SU-DHL-6 (cell line): ENCODE measurements at regions not wholly inside any gene's neighbourhood (a gene's known extent, or its start where the extent isn't known, plus 50 kb on each side); places are given as distances from the start of the nearest gene placed in this dataset.

Source experiments
- H2AFZ ChIP-seq: fragments of 200-600 bp; sonication (generic); 2 replicates; pipeline ENCODE4 v1.6.1; 2014; ENCODE audit warnings: low read depth, mild to moderate bottlenecking, moderate library complexity, mixed read lengths, antibody characterized with exemption, low read length; ENCODE audit not compliant: severe bottlenecking
- H3F3A ChIP-seq: fragments of 200-600 bp; shearing (Covaris generic); 2 replicates; pipeline ENCODE4 v1.6.0; 2016; ENCODE audit warnings: antibody characterized with exemption, mild to moderate bottlenecking; ENCODE audit not compliant: insufficient read depth
- H3K27ac ChIP-seq: fragments of 200-600 bp; sonication (generic); 2 replicates; pipeline ENCODE4 v1.5.1; 2016; ENCODE audit warnings: low read depth, mild to moderate bottlenecking, low read length, moderate library complexity, mixed read lengths
- H3K27me3 ChIP-seq: fragments of 200-600 bp; sonication (generic), shearing (Covaris generic); 2 replicates; pipeline ENCODE4 v1.6.0; 2014; ENCODE audit warnings: mild to moderate bottlenecking, low read length
- H3K36me3 ChIP-seq: fragments of 200-600 bp; sonication (generic); 2 replicates; pipeline ENCODE4 v1.6.1; 2014; ENCODE audit warnings: mild to moderate bottlenecking, low read length, mixed read lengths
- H3K4me2 ChIP-seq: fragments of 300-600, 200-600 bp; shearing (Covaris generic), sonication (generic); 2 replicates; pipeline ENCODE4 v1.6.0; 2014; ENCODE audit warnings: low read length, low read depth, mild to moderate bottlenecking; ENCODE audit not compliant: poor library complexity, severe bottlenecking
- H3K4me3 ChIP-seq: fragments of 200-600 bp; sonication (generic); 2 replicates; pipeline ENCODE4 v1.5.1; 2014; ENCODE audit warnings: antibody characterized with exemption, low read length, mild to moderate bottlenecking, mixed read lengths; ENCODE audit not compliant: insufficient read depth, poor library complexity, severe bottlenecking
- H3K79me2 ChIP-seq: fragments of 200-600 bp; sonication (generic); 2 replicates; pipeline ENCODE4 v1.6.1; 2014; ENCODE audit warnings: mild to moderate bottlenecking, low read length, moderate library complexity; ENCODE audit not compliant: insufficient read depth
- H3K9ac ChIP-seq: fragments of 200-600 bp; sonication (generic); 2 replicates; pipeline ENCODE4 v1.7.0; 2014; ENCODE audit warnings: mild to moderate bottlenecking, low read length
- H3K9me2 ChIP-seq: fragments of 200-600 bp; sonication (generic); replicated peaks from 2 replicates; pipeline ENCODE4 v1.6.1; 2014; ENCODE audit warnings: low read length; ENCODE audit not compliant: insufficient read depth
- H3K9me3 ChIP-seq: fragments of 200-600 bp; sonication (generic); 2 replicates; pipeline ENCODE4 v1.6.1; 2014; ENCODE audit warnings: low read length, mixed read lengths; ENCODE audit not compliant: insufficient read depth
- H4K20me1 ChIP-seq: fragments of 200-600 bp; sonication (generic); 2 replicates; pipeline ENCODE4 v1.6.1; 2014; ENCODE audit warnings: low read depth, mild to moderate bottlenecking, antibody characterized with exemption, low read length, moderate library complexity, mixed read lengths
- EZH2phosphoT487 ChIP-seq: fragments of 200-600 bp; sonication (generic), shearing (Covaris generic); conservative IDR thresholded peaks from 2 replicates; pipeline ENCODE4 v1.6.1; 2018; ENCODE audit warnings: mild to moderate bottlenecking, antibody characterized with exemption, low read length, moderate library complexity, mixed read lengths
- TF ChIP-seq, protein P1 (sequence below): fragments of 200-600 bp; sonication (generic); IDR thresholded peaks from one replicate; pipeline ENCODE4 v1.5.1; 2017; ENCODE audit warnings: antibody characterized with exemption, mild to moderate bottlenecking, low read length, moderate library complexity; ENCODE audit not compliant: insufficient read depth, poor library complexity, severe bottlenecking

DNA sequence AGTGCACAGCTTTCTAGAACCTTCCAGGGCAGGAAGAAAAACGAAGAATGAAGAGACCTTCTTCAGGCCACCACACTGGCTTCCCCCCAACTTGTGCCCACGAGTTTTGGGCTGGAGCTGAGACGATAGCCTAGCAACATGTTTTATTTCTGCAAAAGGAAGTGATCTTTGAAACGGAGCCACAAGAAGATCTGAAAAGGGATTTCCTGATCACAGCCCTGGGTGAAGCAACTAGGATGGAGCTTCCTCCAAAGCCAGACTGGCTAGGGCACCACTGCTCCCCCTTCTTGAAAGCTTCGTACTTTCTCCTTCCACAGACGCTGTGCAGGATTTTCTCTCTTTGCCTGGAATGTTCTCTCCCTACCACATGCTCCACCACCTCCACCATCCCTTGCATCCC lies 418.3 kb downstream of the MED13L start:
- Histone ChIP-seq H2AFZ (no peak overlapping the region), H3K79me2 (no peaks in the 10 kb centered on the region), H3K4me2 (no peak overlapping the region), H3K9me3 (no peaks in the 10 kb centered on the region), H3K9me2 (no peaks in the 10 kb centered on the region), H3K27me3 (no peaks in the 10 kb centered on the region), H3K36me3 (no peaks in the 10 kb centered on the region), H3F3A (no peaks in the 10 kb centered on the region), H4K20me1 (no peaks in the 10 kb centered on the region), H3K4me3 (no peak overlapping the region), H3K9ac (no peak overlapping the region), H3K27ac (no peak overlapping the region)
- TF ChIP-seq EZH2phosphoT487: no peak
- TF ChIP-seq, protein P1, sequence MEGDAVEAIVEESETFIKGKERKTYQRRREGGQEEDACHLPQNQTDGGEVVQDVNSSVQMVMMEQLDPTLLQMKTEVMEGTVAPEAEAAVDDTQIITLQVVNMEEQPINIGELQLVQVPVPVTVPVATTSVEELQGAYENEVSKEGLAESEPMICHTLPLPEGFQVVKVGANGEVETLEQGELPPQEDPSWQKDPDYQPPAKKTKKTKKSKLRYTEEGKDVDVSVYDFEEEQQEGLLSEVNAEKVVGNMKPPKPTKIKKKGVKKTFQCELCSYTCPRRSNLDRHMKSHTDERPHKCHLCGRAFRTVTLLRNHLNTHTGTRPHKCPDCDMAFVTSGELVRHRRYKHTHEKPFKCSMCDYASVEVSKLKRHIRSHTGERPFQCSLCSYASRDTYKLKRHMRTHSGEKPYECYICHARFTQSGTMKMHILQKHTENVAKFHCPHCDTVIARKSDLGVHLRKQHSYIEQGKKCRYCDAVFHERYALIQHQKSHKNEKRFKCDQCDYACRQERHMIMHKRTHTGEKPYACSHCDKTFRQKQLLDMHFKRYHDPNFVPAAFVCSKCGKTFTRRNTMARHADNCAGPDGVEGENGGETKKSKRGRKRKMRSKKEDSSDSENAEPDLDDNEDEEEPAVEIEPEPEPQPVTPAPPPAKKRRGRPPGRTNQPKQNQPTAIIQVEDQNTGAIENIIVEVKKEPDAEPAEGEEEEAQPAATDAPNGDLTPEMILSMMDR: no peak

DNA sequence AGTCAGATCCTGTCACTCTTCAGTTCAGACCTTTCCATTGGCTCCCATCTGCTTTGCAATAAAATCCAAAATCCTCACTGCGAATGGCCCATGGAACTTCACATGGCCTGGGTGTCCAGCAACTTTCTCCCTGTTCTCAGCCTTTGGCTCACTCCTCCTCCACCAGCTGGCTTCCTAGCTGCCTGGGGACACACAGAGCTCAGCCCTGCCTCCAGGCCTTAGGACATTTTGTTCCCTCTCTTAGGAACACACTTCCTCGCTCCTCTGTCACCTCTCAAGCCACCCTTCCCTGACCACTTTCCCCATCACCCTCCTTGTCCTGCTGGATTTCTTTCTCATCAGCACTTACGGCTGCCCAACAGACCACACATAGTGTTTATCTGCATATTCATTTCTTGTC lies 419.6 kb downstream of the MED13L start:
- H3K9ac ChIP-seq: no peak overlapping the region
- TF ChIP-seq, protein P1: no peak
- TF ChIP-seq EZH2phosphoT487: no peak
- no peaks in the 10 kb centered on the region for H4K20me1 ChIP-seq
- no peaks in the 10 kb centered on the region for H3K27me3 ChIP-seq
- H3K27ac ChIP-seq: no peak overlapping the region
- H3K4me3 ChIP-seq: no peak overlapping the region
- H3K9me2 ChIP-seq: no peaks in the 10 kb centered on the region
- no peak overlapping the region for H3K4me2 ChIP-seq
- no peak overlapping the region for H2AFZ ChIP-seq
- no peaks in the 10 kb centered on the region for H3F3A ChIP-seq
- no peaks in the 10 kb centered on the region for H3K9me3 ChIP-seq
- H3K79me2 ChIP-seq: no peaks in the 10 kb centered on the region
- H3K36me3 ChIP-seq: no peaks in the 10 kb centered on the region

DNA sequence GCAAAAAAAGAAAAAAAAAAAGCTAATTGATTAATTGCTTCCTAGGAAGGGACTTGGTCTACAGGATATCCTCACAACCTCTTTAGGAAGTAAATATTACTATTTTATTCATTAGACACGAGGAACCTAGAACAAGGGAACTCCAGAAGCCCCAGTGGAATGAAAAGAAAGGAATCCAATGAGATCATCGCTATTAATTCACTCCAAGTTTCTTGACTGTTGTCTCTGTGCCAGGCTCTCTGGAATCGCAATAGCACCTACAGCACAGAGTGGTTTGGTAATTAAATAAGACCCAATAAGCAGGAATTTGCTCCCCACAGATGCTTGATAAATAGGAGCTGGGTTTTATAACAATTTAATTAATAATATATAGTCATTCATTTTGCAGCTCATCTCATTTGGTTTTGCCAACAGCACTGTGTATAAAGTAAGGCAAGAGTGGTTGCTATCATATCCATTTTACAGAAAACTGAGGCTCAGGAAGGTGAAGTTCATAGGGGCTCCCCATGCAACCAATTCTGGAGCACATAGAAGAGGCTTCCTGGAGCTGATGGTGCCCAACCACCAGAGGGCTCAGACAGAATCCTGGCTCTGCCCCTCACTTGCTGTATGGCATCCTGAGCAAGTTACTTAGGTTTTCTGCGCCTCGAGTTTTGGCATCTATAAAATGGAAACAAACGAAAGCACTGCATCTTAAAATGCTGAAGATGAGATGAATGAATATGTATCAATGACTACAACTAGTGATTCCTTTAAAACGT lies 420.2 kb downstream of the MED13L start:
- no peaks in the 10 kb centered on the region for H3K27me3 ChIP-seq
- H3K79me2 ChIP-seq: no peaks in the 10 kb centered on the region
- no peak overlapping the region for H3K4me3 ChIP-seq
- no peaks in the 10 kb centered on the region for H3K9me2 ChIP-seq
- no peak overlapping the region for H3K9ac ChIP-seq
- no peak overlapping the region for H2AFZ ChIP-seq
- no peaks in the 10 kb centered on the region for H3K9me3 ChIP-seq
- TF ChIP-seq, protein P1: no peak
- TF ChIP-seq EZH2phosphoT487: no peak
- no peak overlapping the region for H3K4me2 ChIP-seq
- no peak overlapping the region for H3K27ac ChIP-seq
- no peaks in the 10 kb centered on the region for H3K36me3 ChIP-seq
- no peaks in the 10 kb centered on the region for H4K20me1 ChIP-seq
- no peaks in the 10 kb centered on the region for H3F3A ChIP-seq
